ENCODE measurements at regions not wholly inside any gene's neighbourhood (a gene's known extent, or its start where the extent isn't known, plus 50 kb on each side); places are given as distances from the start of the nearest gene placed in this dataset.

- TF ChIP-seq CTCF (IDR thresholded peaks at IDR 0.05 in 4 of 5, conservative IDR thresholded peaks at IDR 0.05 in 1 of 5) (no peak), POLR2A (IDR thresholded peaks at IDR 0.05) (no peak)
Observed at GRCh38 chr9:25017779-25018178, 472.1 kb upstream of the IZUMO3 start.

All from gastrocnemius medialis (tissue), 4 donors.